B cell (primary cell): ENCODE measurements at regions not wholly inside any gene's neighbourhood (a gene's known extent, or its start where the extent isn't known, plus 50 kb on each side); places are given as distances from the start of the nearest gene placed in this dataset.

Experiments used
- ATAC-seq: fragments of 200-7000 bp; cut with Tn5 transposase; one replicate; pipeline ENCODE4 v1.10.0; 2021; ENCODE audit warnings: low read depth, mild to moderate bottlenecking, moderate number of reproducible peaks, moderate library complexity
- CTCF ChIA-PET: fragments of 350-600 bp; sonication (Branson Sonifier 250); formaldehyde crosslinking; loops from one replicate; lab custom pipeline; 2021; ENCODE audit warnings: antibody characterized with exemption, inconsistent platforms; lab: Charles Lee
- POLR2A ChIA-PET: fragments of 350-600 bp; sonication (Branson Sonifier 250); formaldehyde crosslinking; loops from one replicate; lab custom pipeline; 2021; ENCODE audit warnings: antibody characterized with exemption; lab: Charles Lee
- DNase-seq: peaks from one replicate; pipeline ENCODE4 v3.0.0; 2013
- H2AFZ ChIP-seq: 2 replicates; pipeline ENCODE4 v1.6.1; 2012; ENCODE audit warnings: mild to moderate bottlenecking, low read depth, low read length; ENCODE audit not compliant: insufficient read depth, poor library complexity, severe bottlenecking
- H3K27ac ChIP-seq, 2 donors: 1 replicate in 1 of 2; 2 replicates in 1 of 2; pipeline ENCODE4 v1.5.1; 2012 to 2013; ENCODE audit warnings: low read length in 2 of 2, mild to moderate bottlenecking in 2 of 2, moderate library complexity in 1 of 2
- H3K27me3 ChIP-seq, 4 experiments: fragments of 200-600 bp in 1 of 4; sonication (generic) in 1 of 4; replicated peaks in 1 of 4; 1 replicate in 2 of 4; 2 replicates in 2 of 4; pipeline versions ENCODE4 v1.6.1 to v1.7.0; 2013 to 2016; ENCODE audit warnings: low read length in 3 of 4, mild to moderate bottlenecking in 2 of 4, mixed read lengths in 1 of 4, moderate library complexity in 1 of 4; ENCODE audit not compliant: insufficient read depth in 4 of 4, control insufficient read depth in 3 of 4; ENCODE audit errors: control extremely low read depth in 1 of 4
- H3K36me3 ChIP-seq, 2 experiments: replicated peaks in 1 of 2; 1 replicate in 1 of 2; 2 replicates in 1 of 2; pipeline versions ENCODE4 v1.6.1 to v1.7.1; 2013; ENCODE audit warnings: low read length in 1 of 2; ENCODE audit not compliant: insufficient read depth in 2 of 2, control insufficient read depth in 1 of 2; ENCODE audit errors: control extremely low read depth in 1 of 2, extremely low read depth in 1 of 2
- H3K4me1 ChIP-seq, 2 donors: fragments of 200-600 bp in 1 of 2; sonication (generic) in 1 of 2; 1 replicate in 1 of 2; 2 replicates in 1 of 2; pipeline versions ENCODE4 v1.5.1 to v1.6.1; 2013 to 2017; ENCODE audit warnings: low read length in 2 of 2; ENCODE audit not compliant: control insufficient read depth in 2 of 2, insufficient read depth in 2 of 2
- H3K4me2 ChIP-seq: replicated peaks from 2 replicates; pipeline ENCODE3; 2012; ENCODE audit warnings: mild to moderate bottlenecking, low read depth, low read length; ENCODE audit not compliant: poor library complexity, severe bottlenecking
- H3K4me3 ChIP-seq, 5 experiments: fragments of 200-600 bp in 1 of 5; sonication (generic) in 1 of 5; 1 replicate in 3 of 5; 2 replicates in 2 of 5; pipeline versions ENCODE4 v1.5.1 to v1.7.0; 2011 to 2016; ENCODE audit warnings: low read length in 4 of 5, mild to moderate bottlenecking in 4 of 5, low read depth in 2 of 5, control low read depth in 1 of 5, moderate library complexity in 1 of 5; ENCODE audit not compliant: insufficient read depth in 1 of 5; ENCODE audit errors: control extremely low read depth in 1 of 5, extremely low read depth in 1 of 5
- H3K79me2 ChIP-seq: fragments of 200-600 bp; sonication (generic); one replicate; pipeline ENCODE4 v1.6.0; 2016; ENCODE audit warnings: low read length; ENCODE audit not compliant: control insufficient read depth, insufficient read depth
- H3K9ac ChIP-seq: fragments of 200-600 bp; sonication (generic); 2 replicates; pipeline ENCODE4 v1.6.1; 2017; ENCODE audit warnings: mild to moderate bottlenecking, low read length, moderate library complexity
- H3K9me3 ChIP-seq, 3 donors: one replicate each; pipeline versions ENCODE4 v1.6.1 to v1.7.1; 2013; ENCODE audit warnings: low read length in 2 of 3; ENCODE audit not compliant: control insufficient read depth in 2 of 3, insufficient read depth in 1 of 3; ENCODE audit errors: control extremely low read depth in 1 of 3
- H4K20me1 ChIP-seq: 2 replicates; pipeline ENCODE4 v1.6.0; 2012; ENCODE audit warnings: mild to moderate bottlenecking, low read length; ENCODE audit not compliant: insufficient read depth, control insufficient read depth, poor library complexity, severe bottlenecking
- H3K27ac Mint-ChIP-seq: one replicate; pipeline ENCODE4 v1.8.0; 2021; ENCODE audit warnings: mixed read lengths
- H3K27me3 Mint-ChIP-seq: one replicate; pipeline ENCODE4 v1.8.0; 2021; ENCODE audit warnings: mixed read lengths
- H3K4me1 Mint-ChIP-seq: one replicate; pipeline ENCODE4 v1.8.0; 2021; ENCODE audit warnings: mixed read lengths
- H3K4me3 Mint-ChIP-seq: one replicate; pipeline ENCODE4 v1.8.0; 2021; ENCODE audit warnings: mixed read lengths
- H3K9me3 Mint-ChIP-seq: one replicate; pipeline ENCODE4 v1.8.0; 2022; ENCODE audit warnings: mixed read lengths; ENCODE audit not compliant: insufficient read depth
- CTCF ChIP-seq: fragments of 200-600 bp; IDR thresholded peaks from one replicate; pipeline ENCODE4 v1.8.0; 2022; ENCODE audit warnings: antibody characterized with exemption, mild to moderate bottlenecking
- EZH2 ChIP-seq: IDR thresholded peaks from 2 replicates; pipeline ENCODE4 v1.6.1; 2012; ENCODE audit warnings: borderline replicate concordance, low read depth, mild to moderate bottlenecking, moderate library complexity, low read length; ENCODE audit not compliant: insufficient read depth, poor library complexity, severe bottlenecking
- WGBS: methylation state at CpG from one replicate; pipeline ENCODE4 v1.1.5; 2013; ENCODE audit warnings: missing lambda C conversion rate; ENCODE audit not compliant: insufficient coverage; 5-methylcytosine and 5-hydroxymethylcytosine counted together
- intact Hi-C: fragments of 100-400 bp; cut with micrococcal nuclease; formaldehyde crosslinking; loops from one replicate; pipeline ENCODE4 v1.10.0; 2022

- no peak overlapping the region for H3K4me2 ChIP-seq
- TF ChIP-seq EZH2 (no peak), CTCF (no peak)
- Mint-ChIP-seq H3K4me1 (no peaks in the 10 kb centered on the region), H3K4me3 (no peak overlapping the region), H3K27ac (no peak overlapping the region), H3K27me3 (no peaks in the 10 kb centered on the region), H3K9me3 (no peaks in the 10 kb centered on the region)
- H2AFZ ChIP-seq: no peak overlapping the region
- H4K20me1 ChIP-seq: no peaks in the 10 kb centered on the region
- 83% methylated on average over 2 of the region's 6 CpGs for WGBS
- ChIA-PET CTCF (no interaction called here), POLR2A (no interaction called here)
- ATAC-seq (no peak), DNase-seq (no peak)
- no peaks in the 10 kb centered on the region for H3K4me1 ChIP-seq
- no peaks in the 10 kb centered on the region for H3K79me2 ChIP-seq
- H3K4me3 ChIP-seq: no peak overlapping the region
- no peaks in the 10 kb centered on the region for H3K27me3 ChIP-seq
- H3K9me3 ChIP-seq: peaks cover 0 to 3% (median 0%) of the 10 kb centered on the region in 3 donors
- no peaks in the 10 kb centered on the region for H3K36me3 ChIP-seq
- intact Hi-C loops: loop anchor here (10.0 kb wide), 1 partner anchor 61 kb away; no protein-coding TSS in a partner anchor
- H3K27ac ChIP-seq: no peak overlapping the region
- H3K9ac ChIP-seq: no peak overlapping the region
Measured at GRCh38 chr11:42013656-42014201, 554.3 kb upstream of the LRRC4C start.

GRCh38 chr11:42021911-42022310 is 562.5 kb upstream of the LRRC4C start:
- no CpG with 5 or more reads among the region's 2 CpGs for WGBS
- H3K4me2 ChIP-seq: no peak overlapping the region
- Mint-ChIP-seq H3K27me3 (no peaks in the 10 kb centered on the region), H3K4me1 (no peaks in the 10 kb centered on the region), H3K4me3 (no peak overlapping the region), H3K27ac (no peak overlapping the region), H3K9me3 (peaks cover 4% of the 10 kb centered on the region)
- TF ChIP-seq CTCF: no peak
- POLR2A ChIA-PET: no interaction called here
- H3K27ac ChIP-seq: no peak overlapping the region
- H2AFZ ChIP-seq: no peak overlapping the region
- DNase-seq (no peak), ATAC-seq (no peak)
- CTCF ChIA-PET: no interaction called here
- H4K20me1 ChIP-seq: no peaks in the 10 kb centered on the region
- H3K27me3 ChIP-seq: no peaks in the 10 kb centered on the region
- no peak overlapping the region for H3K9ac ChIP-seq
- no peaks in the 10 kb centered on the region for H3K79me2 ChIP-seq
- no peaks in the 10 kb centered on the region for H3K36me3 ChIP-seq
- H3K4me3 ChIP-seq: no peak overlapping the region
- H3K4me1 ChIP-seq: no peaks in the 10 kb centered on the region
- intact Hi-C loops: no loop called here
- H3K9me3 ChIP-seq: no peaks in the 10 kb centered on the region
